IPS-18a (cell line): ENCODE measurements at regions not wholly inside any gene's neighbourhood (a gene's known extent, or its start where the extent isn't known, plus 50 kb on each side); places are given as distances from the start of the nearest gene placed in this dataset.

Experiments used
- H3K27ac ChIP-seq: one replicate; pipeline ENCODE4 v1.5.1; 2013; ENCODE audit warnings: low read length
- H3K27me3 ChIP-seq: one replicate; pipeline ENCODE4 v1.6.1; 2013; ENCODE audit warnings: mild to moderate bottlenecking, low read length; ENCODE audit not compliant: control insufficient read depth, insufficient read depth
- H3K36me3 ChIP-seq: one replicate; pipeline ENCODE4 v1.6.1; 2013; ENCODE audit warnings: low read depth, low read length; ENCODE audit not compliant: control insufficient read depth
- H3K4me1 ChIP-seq: one replicate; pipeline ENCODE4 v1.6.1; 2013; ENCODE audit warnings: low read depth, low read length; ENCODE audit not compliant: control insufficient read depth
- H3K4me3 ChIP-seq: one replicate; pipeline ENCODE4 v1.5.1; 2013; ENCODE audit warnings: low read length
- H3K9ac ChIP-seq: one replicate; pipeline ENCODE4 v1.6.1; 2013; ENCODE audit warnings: mild to moderate bottlenecking, low read length, moderate library complexity
- H3K9me3 ChIP-seq: one replicate; pipeline ENCODE4 v1.6.1; 2013; ENCODE audit warnings: low read depth, low read length; ENCODE audit not compliant: control insufficient read depth

DNA sequence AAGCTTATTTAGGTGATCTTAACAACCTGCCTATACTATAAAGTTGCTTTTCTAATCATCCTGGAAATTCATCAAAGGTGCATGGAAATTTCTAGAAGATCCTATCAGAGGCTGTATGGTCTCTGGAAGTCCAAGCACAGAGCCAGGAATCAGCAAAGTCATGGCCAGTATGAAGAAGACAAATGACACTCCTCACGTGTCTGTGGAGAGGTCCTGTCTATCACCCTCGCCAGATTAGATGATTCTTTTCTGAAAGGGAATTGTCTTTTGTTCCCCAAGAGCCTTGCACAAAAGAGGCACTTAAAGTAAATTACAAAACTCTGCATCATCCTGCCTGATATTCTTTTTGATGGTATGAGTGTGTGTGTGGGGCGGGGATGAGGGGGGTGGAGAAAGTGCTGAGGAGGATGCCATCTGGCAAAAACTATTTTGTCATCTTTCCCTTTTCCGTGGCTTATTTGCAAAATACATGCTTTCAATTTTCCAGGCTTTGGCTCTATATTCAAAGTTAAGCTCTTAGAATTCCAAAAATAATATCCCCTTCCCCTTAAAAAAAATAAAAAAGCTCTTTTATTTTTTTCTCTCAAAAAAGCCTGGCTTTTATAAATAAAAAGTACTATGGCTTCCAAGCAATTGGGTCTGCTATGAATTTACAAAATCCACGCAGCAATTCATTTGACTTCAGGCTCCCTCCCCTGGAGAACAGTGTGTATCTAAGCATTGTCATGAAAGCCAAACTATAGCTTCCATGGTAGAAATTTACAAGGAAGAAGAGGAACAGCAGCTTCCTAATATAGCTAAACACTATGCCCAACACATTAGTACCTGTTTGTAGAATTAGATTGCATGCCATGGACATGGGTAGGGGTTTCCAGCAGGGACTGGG lies 185.2 kb upstream of the ARG1 start:
- Histone ChIP-seq H3K27me3 (no peaks in the 10 kb centered on the region), H3K9me3 (no peaks in the 10 kb centered on the region), H3K4me1 (peaks cover 8% of the 10 kb centered on the region), H3K36me3 (no peaks in the 10 kb centered on the region), H3K4me3 (no peak overlapping the region), H3K9ac (no peak overlapping the region), H3K27ac (no peak overlapping the region)

DNA sequence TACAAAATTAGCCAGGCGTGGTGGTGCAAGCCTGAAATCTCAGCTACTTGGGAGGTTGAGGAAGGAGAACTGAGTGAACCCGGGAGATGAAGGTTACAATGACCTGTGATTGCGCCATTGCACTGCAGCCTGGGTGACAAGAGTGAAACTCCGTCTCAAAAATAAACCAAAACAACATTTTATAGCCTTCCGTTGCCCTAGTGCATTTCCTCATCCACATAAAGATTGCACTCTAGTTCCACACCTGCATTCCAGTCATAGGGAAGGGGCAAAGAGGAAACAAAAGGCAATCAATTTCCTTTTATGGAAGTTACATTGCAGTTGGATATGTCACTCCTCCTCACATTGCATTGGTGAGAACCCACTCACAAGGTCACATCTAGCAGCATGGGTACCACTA lies 182.7 kb upstream of the ARG1 start:
- no peak overlapping the region for H3K27ac ChIP-seq
- H3K9ac ChIP-seq: no peak overlapping the region
- no peaks in the 10 kb centered on the region for H3K9me3 ChIP-seq
- no peaks in the 10 kb centered on the region for H3K4me1 ChIP-seq
- no peaks in the 10 kb centered on the region for H3K36me3 ChIP-seq
- H3K4me3 ChIP-seq: no peak overlapping the region
- no peaks in the 10 kb centered on the region for H3K27me3 ChIP-seq

DNA sequence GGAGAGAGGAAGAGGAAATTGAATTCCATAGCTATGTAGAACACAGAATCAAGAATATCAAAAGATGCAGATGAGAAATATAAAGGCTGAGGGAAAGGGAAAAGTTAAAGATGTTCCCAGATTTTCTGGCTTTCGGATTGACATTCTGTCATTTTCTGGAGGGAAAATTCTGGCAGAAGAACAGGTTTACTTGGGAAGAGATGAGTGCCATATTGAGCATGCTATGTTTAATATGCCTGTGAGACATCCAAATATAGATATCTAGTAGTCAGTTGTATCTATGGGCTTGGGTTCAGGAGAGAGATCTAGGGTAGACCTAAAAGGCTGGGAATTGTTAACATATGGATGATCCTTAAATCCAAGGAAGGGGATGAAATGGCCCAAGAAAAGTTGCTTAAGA lies 181.9 kb upstream of the ARG1 start:
- no peaks in the 10 kb centered on the region for H3K36me3 ChIP-seq
- no peaks in the 10 kb centered on the region for H3K4me1 ChIP-seq
- H3K4me3 ChIP-seq: no peak overlapping the region
- no peak overlapping the region for H3K9ac ChIP-seq
- no peaks in the 10 kb centered on the region for H3K27me3 ChIP-seq
- H3K27ac ChIP-seq: no peak overlapping the region
- H3K9me3 ChIP-seq: no peaks in the 10 kb centered on the region

DNA sequence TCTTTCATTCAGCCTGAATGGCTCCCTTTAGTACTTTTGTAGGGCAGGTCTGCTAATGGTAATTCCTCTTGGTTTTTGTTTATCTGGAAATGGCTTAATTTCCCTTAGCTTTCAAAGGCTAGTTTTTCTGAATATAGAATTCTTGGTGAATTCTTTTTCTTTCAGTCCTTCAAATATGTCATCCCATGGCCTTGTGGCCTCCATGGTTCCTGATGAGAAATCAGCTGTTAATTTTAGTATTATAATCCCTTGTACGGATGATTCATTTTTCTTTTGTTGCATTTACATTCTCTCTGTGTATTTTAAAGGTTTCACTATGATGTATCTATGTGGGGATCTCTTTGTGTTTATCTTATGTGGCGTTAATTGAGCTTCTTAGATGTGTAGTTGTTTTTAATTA lies 179.6 kb upstream of the ARG1 start:
- H3K27me3 ChIP-seq: no peaks in the 10 kb centered on the region
- H3K27ac ChIP-seq: no peak overlapping the region
- no peaks in the 10 kb centered on the region for H3K36me3 ChIP-seq
- no peak overlapping the region for H3K9ac ChIP-seq
- H3K9me3 ChIP-seq: no peaks in the 10 kb centered on the region
- no peaks in the 10 kb centered on the region for H3K4me1 ChIP-seq
- no peak overlapping the region for H3K4me3 ChIP-seq

DNA sequence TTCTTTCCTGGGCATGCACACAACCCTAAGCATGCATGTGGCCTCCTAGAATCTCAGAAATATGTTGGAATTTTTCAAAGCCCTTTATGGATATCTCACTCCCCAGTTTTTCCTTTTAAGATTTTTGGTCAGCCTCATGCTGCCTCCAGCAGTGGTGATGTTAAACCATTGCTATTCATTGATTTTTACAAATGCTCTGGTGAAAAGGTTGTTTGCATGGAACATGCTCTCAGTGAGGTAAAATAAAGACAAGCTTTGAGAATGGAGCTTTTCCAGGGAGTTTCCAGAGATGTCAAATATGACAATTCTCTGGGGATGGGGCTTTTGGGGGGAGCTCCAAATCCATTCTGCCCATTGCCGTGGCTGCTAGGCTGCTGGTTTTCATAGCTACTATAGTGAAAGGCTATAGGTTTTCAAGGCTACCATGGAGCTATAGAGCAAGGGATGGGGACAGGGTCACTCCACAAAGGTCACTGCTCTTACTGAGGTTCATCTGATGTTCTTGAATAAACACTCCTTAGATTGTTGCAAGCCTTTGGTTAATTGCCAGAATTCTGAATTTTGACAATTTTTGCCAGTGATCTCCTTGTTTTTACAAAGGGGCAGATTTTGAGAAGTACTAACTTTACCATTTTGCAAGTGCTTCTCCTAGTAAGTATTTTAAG lies 178.1 kb upstream of the ARG1 start:
- no peaks in the 10 kb centered on the region for H3K36me3 ChIP-seq
- no peak overlapping the region for H3K4me3 ChIP-seq
- H3K9me3 ChIP-seq: no peaks in the 10 kb centered on the region
- no peaks in the 10 kb centered on the region for H3K27me3 ChIP-seq
- H3K4me1 ChIP-seq: no peaks in the 10 kb centered on the region
- H3K9ac ChIP-seq: no peak overlapping the region
- no peak overlapping the region for H3K27ac ChIP-seq

DNA sequence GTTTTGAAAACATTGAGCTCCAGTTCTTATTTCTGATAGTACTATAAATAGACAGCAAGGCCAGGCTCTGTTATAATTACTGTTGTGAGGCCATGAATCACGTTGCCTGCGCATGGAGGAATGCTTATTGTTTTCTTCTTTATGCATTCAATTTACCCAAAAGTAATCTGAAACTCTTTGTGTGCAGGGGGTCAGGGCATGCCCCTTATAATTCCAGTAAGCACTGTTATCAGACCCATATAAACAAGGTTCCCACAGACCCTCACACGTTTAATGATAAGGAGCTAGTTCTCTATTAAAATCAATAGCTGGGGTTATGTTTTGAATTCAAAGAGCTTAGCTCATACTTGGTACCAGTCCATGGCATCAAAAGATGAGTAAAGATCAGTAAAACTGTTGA lies 174.8 kb upstream of the ARG1 start:
- Histone ChIP-seq H3K27ac (no peak overlapping the region), H3K9ac (no peak overlapping the region), H3K4me3 (no peak overlapping the region), H3K9me3 (no peaks in the 10 kb centered on the region), H3K27me3 (no peaks in the 10 kb centered on the region), H3K36me3 (no peaks in the 10 kb centered on the region), H3K4me1 (peaks cover 12% of the 10 kb centered on the region)

DNA sequence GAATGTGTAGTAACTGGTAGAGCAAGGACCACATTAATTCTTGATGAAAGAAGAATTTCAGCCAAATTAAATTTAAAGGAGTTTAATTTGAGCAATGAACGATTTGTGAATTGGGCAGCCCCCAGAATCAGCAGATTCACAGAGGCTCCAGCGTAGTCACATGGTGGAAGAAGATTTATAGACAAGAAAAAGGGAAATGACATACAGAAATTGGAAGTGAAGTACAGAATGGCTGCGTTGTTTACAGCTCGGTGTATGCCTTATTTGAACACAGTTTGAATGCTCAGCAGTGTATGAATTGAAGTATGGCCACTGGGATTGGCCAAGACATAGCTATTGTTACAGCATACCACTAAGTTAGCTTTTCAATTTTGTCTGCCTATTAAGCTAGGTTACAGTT lies 173.6 kb upstream of the ARG1 start:
- H3K27ac ChIP-seq: no peak overlapping the region
- no peaks in the 10 kb centered on the region for H3K9me3 ChIP-seq
- no peaks in the 10 kb centered on the region for H3K27me3 ChIP-seq
- peaks cover 12% of the 10 kb centered on the region for H3K4me1 ChIP-seq
- no peak overlapping the region for H3K4me3 ChIP-seq
- no peak overlapping the region for H3K9ac ChIP-seq
- no peaks in the 10 kb centered on the region for H3K36me3 ChIP-seq

DNA sequence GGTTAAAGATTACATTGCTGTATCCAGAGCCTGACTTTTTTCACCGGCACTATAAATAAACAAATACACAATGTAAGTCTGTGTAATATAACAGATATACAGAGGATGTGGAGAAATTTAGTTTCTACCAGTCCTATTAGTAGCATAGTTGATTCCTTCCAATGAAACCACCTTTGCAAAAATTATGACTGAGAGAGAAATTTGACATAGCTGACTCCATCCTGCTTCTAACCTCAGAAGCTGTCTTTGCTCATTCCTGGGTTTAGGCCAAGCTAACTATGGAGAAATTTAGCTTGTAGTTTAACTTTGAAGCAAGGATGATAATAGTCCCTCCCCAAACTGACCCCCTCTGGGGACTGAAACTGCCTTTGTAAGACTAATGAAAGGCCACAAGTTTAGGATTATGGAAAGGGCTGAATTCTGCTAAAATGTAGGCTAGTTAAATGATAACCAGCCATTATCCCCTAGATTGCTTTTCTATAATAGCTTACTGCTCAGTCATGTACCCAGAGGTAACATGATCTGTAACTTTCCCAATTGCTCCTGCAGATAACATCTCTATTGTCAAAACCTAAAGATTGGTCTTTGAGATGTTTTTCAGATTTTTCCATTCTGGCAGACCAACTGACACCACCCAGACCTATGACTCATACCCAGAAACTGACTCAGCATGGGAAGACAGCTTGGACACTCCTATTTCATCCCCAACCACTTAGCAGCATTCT lies 172.8 kb upstream of the ARG1 start:
- H3K4me1 ChIP-seq: peaks cover 12% of the 10 kb centered on the region
- no peak overlapping the region for H3K4me3 ChIP-seq
- no peaks in the 10 kb centered on the region for H3K27me3 ChIP-seq
- H3K9ac ChIP-seq: no peak overlapping the region
- H3K9me3 ChIP-seq: no peaks in the 10 kb centered on the region
- H3K36me3 ChIP-seq: no peaks in the 10 kb centered on the region
- H3K27ac ChIP-seq: no peak overlapping the region

DNA sequence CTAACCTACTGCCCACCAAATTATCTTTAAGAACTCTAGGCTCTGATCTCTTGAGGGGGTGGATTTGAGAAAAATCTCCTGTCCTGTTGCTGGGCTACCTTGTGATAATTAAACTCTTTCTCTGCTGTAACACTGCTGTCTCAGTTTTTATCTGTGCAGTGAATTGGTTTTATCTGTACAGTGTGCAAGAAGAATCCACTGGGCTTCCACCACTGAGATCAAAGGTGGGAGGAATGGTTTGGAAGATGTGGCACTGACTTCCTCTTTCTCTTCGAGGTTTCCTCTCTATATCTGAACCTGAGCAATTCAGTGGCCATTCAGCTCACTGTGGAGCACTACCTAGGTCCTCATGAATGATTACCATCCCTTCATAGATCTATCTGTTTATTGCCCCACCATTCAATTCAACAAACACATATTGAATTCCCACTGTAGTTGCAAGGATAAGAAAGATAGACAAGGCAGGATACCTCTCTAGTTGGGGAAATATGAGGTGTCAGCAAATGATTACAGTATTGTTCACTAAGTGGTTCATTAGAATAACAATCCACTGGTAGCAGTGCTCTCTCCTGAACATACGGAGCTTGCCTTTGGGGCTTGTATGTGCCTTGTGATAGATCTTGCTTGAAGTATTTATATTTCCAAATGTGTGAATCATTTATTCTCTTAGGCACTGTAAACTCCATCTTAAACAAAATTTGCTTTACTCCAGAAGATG lies 172.1 kb upstream of the ARG1 start:
- Histone ChIP-seq H3K9ac (no peak overlapping the region), H3K4me3 (no peak overlapping the region), H3K9me3 (no peaks in the 10 kb centered on the region), H3K27me3 (no peaks in the 10 kb centered on the region), H3K4me1 (peaks cover 12% of the 10 kb centered on the region), H3K36me3 (no peaks in the 10 kb centered on the region), H3K27ac (no peak overlapping the region)

DNA sequence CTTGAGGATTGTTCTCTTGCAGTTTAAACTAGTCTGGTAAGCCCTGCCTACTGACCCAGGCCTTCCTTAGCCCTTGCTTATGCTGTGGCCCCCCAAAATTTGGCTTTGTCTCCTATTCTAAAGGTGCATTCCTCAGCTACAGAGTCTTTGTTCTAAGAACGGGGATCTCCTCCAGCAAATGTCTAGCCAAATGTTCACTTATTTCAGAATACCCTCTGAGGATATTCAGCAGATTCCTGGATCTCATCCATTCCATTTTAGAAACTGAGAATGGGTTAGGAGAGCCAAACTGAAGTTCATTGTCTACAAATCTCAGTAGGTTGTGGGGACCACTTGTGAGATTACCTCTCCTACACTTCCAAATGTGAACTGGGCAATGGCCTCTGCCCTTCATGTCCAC lies 164.2 kb upstream of the ARG1 start:
- H3K9ac ChIP-seq: no peak overlapping the region
- no peaks in the 10 kb centered on the region for H3K4me1 ChIP-seq
- no peaks in the 10 kb centered on the region for H3K36me3 ChIP-seq
- no peaks in the 10 kb centered on the region for H3K27me3 ChIP-seq
- H3K27ac ChIP-seq: no peak overlapping the region
- H3K9me3 ChIP-seq: no peaks in the 10 kb centered on the region
- H3K4me3 ChIP-seq: no peak overlapping the region

DNA sequence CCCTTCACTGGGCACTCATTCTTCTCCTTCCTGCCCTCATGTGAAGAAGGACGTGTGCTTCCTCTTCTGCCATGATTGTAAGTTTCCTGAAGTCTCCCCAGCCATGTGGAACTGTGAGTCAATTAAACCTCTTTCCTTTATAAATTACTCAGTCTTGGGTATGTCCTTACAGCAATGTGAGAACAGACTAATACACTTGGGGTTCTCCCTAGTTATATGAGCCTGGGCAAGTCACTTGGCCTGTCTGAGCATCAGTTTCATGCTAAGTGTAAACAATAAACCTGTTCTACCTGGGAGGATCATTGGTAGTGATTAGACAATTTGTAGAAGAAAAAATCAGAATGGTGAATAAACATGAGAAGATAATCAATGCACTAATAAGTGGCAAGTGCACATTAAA lies 162.2 kb upstream of the ARG1 start:
- Histone ChIP-seq H3K27me3 (no peaks in the 10 kb centered on the region), H3K4me3 (no peak overlapping the region), H3K4me1 (no peaks in the 10 kb centered on the region), H3K9me3 (no peaks in the 10 kb centered on the region), H3K27ac (no peak overlapping the region), H3K9ac (no peak overlapping the region), H3K36me3 (no peaks in the 10 kb centered on the region)
